NCI-H345 (cell line): ENCODE measurements at regions not wholly inside any gene's neighbourhood (a gene's known extent, or its start where the extent isn't known, plus 50 kb on each side); places are given as distances from the start of the nearest gene placed in this dataset.

Experiments
- DNase-seq: peaks from one replicate; lab custom pipeline; 2025; lab: John Stamatoyannopoulos, UW

DNA sequence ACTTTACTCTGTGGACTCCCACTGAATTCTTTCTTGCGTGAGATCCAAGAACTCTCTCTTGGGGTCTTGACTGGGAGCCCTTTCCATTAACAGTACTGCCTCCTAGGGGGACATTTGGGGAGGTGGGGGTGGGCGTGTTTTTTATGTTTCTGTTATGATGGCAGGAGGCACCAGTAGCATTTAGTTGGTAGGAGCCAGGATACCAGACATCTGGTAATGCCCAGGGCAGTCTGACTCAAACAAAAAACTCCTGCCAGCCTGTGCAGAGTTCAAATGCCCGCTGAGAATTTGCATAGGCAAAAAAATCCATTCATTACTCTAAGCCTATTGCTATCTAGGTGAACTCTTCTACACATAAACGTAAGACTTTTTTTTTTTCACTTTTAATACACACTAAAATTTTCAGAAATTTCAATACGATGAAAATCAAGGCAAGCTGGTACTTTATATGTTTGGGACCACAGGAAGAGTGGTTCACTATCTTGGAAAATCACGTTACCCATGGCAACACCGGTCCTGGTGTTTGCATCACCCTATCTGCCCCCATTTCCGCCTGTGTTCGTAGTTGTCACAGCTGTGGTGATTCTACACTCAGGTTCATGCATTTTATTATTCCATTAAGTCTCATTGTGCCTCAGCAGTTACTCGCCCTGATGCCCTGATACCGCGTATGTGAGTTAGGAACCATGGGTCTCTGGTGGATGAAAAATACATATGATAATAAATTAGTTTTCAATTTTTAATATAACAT lies 121.1 kb upstream of the XYLT1 start:
- no peak for DNase-seq

DNA sequence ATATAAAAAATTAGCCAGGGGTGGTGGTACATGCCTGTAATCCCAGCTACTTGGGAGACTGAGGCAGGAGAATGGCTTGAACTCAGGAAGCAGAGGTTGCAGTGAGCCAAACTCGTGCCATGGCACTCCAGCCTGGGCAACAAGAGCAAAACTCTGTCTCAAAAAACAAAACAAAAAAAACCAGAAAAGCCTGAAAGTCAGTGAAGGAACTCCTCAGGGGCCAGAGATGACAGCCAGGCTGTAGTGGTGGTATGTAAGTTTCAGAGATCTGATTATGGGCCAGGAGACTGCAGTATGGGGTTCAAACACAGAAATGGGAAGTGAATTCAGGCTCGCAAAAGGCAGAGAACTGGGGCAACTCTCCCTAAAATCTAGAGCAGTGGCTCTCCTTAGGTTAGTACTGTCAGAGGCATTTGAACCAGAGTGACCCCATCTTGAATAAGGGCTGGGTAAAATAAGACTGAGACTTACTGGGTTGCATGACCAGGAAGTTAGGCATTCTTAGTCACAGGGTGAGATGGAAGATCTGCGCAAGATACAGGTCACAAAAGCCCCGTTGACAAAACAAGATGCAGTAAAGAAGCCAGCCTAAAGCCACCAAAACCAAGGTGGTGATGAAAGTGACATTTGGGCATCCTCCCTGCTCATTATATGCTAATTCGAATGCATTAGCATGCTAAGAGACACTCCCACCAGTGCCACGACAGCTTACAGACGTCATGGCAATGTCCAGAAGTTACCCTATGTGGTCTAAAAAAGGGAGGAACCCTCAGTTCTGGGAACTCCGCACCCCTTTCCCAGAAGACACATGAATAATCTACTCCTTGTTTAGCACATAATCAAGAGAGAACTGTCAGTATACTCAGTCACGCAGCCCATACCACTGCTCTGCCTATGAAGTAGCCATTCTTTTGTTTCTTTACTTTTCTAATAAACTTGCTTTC lies 120.2 kb upstream of the XYLT1 start:
- DNase-seq: no peak

DNA sequence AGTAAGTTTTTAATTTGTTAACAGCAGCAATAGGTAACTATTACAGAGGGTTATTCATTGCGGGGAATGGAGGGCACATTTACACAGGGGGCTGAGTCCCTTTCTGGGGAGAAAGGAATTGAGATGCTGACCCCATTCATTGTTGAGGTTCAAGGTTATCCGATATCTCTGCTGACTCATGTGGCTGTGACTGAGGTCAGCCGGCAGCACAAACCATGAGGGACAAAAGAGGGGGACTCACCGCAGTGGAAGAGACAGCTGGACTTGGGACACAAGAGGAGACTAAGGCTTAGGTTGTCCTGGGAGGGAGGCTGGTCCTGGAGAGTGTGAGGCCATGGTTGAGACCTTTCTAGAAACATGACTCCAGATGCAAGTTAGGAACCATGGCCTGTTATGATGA lies 119.1 kb upstream of the XYLT1 start:
- DNase-seq: no peak

DNA sequence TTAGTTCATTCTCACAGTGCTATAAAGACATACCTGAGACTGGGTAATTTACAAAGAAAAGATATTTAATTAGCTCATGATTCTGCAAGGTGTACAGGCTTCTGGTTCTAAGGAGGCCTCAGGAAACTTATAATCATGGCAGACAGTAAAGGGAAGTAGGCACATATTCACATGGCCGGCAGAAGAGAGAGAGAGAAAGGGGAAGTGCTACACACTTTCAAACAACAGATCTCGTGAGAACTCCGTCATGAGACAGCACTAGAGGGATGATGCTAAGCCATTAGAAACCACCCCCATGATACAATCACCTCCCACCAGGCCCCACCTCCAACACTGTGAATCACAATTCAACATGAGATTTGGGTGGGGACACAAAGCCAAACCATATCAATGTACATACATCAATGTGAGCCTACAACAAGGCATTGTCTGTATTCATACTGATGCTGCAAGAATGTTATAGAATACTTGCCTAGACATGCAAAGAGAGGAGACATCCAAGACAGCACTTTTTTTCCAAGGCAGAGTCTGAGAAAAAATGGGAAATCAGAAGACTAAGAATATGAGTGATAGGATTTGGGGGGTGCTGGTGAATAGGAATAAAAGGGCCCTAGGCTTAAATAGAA lies 114.8 kb upstream of the XYLT1 start:
- no peak for DNase-seq

- DNase-seq: peak; percentile 59
Measured at GRCh38 chr16:17578981-17579874, 108.5 kb upstream of the XYLT1 start.

DNA sequence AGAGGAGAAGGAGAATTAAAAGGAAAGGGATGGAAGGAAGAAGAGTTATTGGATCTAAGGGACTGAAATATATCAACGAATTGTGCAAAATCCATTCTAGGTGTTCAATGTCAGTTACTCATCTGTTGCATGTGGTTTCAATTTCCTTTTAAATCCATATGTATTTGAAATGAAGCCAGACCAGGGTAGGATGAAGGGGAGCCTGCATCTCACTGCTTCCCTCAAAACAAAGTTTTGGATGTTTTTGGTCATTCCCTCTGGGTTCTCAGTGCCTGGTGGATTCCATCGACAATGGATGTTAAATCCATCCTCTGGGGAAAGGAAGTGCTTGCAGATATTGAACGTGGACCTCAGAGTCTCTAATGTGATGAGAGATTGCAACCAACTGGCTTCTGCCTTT lies 103.5 kb upstream of the XYLT1 start:
- DNase-seq: no peak

- no peak for DNase-seq
Measured at GRCh38 chr16:17572145-17572544, 101.4 kb upstream of the XYLT1 start.

DNA sequence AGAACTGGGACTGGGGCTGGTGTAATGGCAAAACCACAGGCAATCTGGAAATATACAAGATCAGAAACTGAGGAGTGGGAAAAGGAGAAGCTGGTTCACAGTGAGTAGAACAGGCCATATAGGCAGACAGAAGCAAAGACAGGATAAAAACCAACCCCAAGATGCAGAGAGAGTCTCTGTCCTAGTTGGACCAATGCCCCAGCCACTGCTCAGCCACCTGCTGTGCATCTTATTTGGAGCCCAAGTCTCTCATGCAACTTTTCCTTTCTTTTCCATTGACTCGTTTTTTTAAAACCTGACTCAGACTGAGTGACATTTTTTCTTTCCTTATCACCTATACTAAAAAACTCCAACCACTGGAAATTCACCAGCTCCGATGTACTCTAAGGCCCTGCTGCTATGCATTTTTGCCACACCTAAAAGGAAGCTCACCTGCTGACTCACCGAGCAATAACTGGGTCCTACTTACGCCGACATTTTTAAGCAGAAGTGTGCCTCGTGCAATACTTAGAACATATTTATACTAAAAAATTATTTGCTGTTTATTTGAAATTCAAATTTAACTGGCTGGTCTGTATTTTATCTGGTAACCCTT lies 100.8 kb upstream of the XYLT1 start:
- DNase-seq: no peak

DNA sequence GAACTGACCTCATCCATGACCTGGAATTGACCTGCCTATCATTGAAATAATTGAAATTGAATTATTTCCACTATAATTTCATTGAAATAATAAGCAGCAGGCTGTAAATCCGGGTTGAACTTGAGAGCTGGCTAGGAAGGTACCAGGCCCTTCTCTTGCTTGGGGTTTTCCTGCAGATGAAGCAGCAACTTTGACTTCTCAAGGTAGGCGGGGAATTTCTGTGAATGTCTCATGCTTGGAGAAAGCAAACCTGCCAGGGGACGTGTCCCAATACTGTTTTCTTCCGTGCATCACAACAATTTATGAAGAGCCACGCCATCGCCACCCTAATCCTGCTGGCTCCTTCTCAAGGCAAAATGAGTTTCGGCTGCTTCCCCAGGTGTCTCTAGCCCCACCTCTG lies 97.5 kb upstream of the XYLT1 start:
- DNase-seq: no peak

GRCh38 chr16:17567455-17567854 lies 96.7 kb upstream of the XYLT1 start:
- no peak for DNase-seq

- no peak for DNase-seq
Measured at GRCh38 chr16:17566656-17567450, 96.1 kb upstream of the XYLT1 start.

- DNase-seq: no peak
Measured at GRCh38 chr16:17566075-17566474, 95.3 kb upstream of the XYLT1 start.

DNA sequence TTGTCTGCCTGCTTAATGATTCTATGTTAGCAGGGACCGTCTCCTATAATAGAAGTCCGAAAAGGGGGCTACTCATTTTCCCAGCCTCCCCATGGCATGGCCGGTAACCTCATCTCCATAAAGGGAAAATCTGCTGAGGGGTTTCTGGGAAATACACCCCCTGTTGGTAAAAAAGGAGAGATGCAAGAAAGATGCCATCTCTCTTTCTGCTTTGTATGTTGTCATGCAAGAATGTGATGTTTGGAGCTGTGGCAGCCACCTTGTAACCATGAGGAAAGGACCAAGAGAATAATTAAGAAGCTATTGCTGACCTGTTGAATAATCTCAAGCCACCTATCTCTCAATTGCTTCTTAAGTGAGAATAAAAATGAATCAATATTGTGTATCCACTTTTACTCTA lies 94.8 kb upstream of the XYLT1 start:
- DNase-seq: no peak

DNA sequence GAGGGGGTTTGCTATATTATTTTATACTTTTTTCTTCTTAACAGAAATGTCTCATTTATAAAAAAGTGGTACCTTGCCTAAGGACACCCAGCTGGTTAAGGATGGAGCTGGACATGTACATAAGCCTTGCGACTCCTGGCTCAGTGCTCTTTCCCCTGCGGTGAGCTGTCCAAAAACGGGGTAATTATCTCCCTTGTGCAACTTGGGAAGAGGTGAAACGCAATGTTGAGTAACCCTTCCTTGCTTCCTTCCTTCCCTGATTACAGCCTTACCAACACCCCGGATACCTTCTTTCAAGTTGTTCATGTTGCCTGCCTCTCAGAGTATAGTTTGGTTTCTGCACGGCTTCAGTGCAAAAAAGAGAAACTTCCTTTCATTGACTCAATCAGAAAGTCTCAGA lies 94.1 kb upstream of the XYLT1 start:
- DNase-seq: no peak

- DNase-seq: no peak
Measured at GRCh38 chr16:17563323-17564091, 92.7 kb upstream of the XYLT1 start.

GRCh38 chr16:17561056-17561455 lies 90.3 kb upstream of the XYLT1 start:
- peak; percentile 20 for DNase-seq

DNA sequence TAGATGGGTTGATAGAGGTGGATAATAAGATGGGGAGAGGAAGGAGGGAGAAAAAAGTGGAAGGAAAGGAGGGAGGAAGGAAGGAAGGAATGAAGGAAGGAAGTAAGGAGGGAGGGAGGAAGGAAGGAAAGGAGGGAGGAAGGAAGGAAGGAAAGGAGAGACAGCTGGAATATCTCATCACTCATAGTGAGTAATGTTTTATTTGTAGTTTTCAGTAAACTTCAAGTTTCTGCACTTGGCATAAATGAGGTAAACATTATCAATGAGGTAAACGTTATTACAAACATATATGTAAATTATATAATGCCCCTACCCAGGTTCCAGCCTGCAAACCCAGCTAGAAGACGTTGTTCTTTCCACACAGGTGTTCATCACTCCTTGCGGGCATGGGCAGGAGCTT lies 89.8 kb upstream of the XYLT1 start:
- DNase-seq: no peak

GRCh38 chr16:17559394-17559793 lies 88.6 kb upstream of the XYLT1 start:
- no peak for DNase-seq

- DNase-seq: no peak
Measured at GRCh38 chr16:17557949-17558348, 87.2 kb upstream of the XYLT1 start.

GRCh38 chr16:17557480-17557879 lies 86.7 kb upstream of the XYLT1 start:
- no peak for DNase-seq
